HG02678 (cell line): ENCODE measurements at regions not wholly inside any gene's neighbourhood (a gene's known extent, or its start where the extent isn't known, plus 50 kb on each side); places are given as distances from the start of the nearest gene placed in this dataset.

ENCODE experiments used
- ATAC-seq: cut with Tn5 transposase; IDR thresholded peaks from one replicate; pipeline ENCODE4 v1.9.1; 2021; ENCODE audit warnings: mild to moderate bottlenecking, moderate library complexity; ENCODE audit not compliant: unreplicated experiment

DNA sequence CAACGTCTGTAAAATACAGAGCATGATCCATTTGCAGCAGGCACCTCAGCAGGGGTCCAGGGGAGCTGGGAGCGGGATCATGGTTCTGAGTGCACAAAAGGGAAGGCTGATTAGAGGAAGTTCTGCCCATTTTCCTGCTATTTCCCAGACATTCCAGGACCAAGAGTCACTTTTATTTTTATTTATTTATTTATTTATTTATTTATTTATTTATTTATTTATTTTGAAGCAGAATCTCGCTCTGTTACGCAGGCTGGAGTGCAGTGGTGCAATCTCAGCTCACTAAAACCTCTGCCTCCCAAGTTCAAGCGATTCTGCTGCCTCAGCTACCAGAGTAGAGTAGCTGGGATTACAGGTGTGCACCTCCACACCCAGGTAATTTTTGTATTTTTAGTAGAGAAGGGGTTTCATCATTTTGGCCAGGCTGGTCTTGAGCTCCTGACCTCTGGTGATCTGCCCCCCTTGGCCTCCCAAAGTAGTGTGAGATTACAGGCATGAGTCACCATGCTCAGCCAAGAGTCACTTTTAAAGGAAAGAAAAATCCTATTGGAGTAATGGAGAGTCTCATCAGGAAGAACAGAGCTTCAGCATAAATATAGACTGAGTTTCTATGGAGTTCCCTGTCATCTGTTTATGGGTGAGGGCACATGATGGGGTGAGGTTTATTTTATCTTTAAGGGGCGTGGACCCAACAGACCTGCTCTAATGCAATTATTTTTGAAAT lies 355.2 kb downstream of the HAPSTR1 start:
- ATAC-seq: no peak

- no peak for ATAC-seq
Measured at GRCh38 chr16:9447195-9447551, 355.7 kb downstream of the HAPSTR1 start.

DNA sequence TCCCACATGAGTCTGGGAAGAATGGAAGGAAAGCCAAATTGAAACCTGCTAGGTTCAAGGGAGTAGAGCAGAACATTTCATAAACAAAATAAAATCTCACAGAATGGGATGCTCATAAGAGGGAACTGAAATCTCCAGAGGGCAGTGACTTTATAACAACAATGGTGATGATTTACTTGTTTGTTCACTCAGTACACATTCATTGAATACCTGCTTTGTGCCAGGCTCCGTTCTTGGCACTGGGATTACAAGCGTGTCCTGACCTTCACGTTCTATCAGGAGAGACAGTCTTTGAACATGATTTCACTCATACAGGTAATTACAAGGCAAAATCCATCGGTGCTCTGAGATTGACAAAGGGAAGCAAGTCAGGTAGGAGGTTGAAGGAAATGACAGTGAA lies 356.3 kb downstream of the HAPSTR1 start:
- ATAC-seq: no peak

GRCh38 chr16:9449597-9449996 lies 358.2 kb downstream of the HAPSTR1 start:
- ATAC-seq: no peak

GRCh38 chr16:9457215-9457614 lies 365.8 kb downstream of the HAPSTR1 start:
- ATAC-seq: no peak

- ATAC-seq: no peak
Measured at GRCh38 chr16:9458816-9459215, 367.4 kb downstream of the HAPSTR1 start.

DNA sequence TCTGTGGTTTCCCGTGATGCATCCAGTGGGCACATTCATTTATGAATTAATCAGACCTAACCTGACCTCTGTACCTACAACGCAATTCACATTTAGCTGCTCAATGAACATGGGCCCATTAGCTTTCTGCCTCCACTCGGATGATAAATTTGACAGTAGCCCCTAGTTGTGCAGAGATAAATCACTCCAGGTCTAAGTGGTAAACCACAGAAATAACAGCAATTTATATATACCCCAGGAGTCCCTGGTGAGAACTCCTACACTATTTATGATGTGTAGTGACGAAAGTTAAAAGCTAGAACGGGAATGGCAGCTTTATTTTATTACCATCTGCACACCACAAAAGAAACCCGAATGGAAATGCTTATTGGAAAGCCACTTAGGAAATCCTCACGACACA lies 371.5 kb downstream of the HAPSTR1 start:
- ATAC-seq: no peak

DNA sequence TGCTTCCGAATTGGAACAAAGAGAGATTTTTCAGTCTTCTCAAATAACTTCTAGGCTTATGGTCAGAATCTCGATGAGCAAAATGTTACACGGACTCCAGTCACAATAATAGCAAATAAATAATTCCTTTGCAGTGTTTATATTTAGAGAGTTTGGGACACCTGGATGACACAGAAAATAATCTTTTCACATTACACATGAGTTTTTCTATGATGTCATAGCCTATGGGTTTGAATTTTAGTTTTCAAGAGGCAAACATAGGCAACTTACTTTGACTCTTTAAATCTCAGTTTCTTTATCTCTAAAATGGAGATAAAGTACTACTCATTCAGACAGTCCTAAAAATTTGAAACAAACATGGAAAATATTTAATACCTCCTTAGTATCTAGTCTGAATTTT lies 372.0 kb downstream of the HAPSTR1 start:
- ATAC-seq: no peak

GRCh38 chr16:9465161-9465560 lies 373.7 kb downstream of the HAPSTR1 start:
- ATAC-seq: no peak

DNA sequence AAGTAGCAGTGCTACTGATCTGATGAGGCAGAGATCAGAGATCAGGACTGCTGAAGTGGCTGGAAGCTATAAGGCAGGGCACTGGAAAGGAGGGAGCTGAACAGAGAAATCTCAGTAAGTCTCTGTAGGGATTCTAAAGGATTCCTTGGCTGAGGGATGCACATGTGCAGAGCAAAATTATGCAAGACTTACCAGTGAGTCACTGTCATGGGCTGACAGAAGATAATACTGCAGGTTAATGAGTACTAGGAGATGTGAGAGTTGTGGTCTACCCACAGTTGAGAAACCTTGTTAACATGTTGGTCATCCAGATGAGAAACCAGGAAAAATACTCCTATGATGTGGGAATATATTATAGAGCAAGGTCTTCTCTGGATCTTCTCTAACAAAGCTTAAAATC lies 378.1 kb downstream of the HAPSTR1 start:
- ATAC-seq: no peak

- ATAC-seq: peak; percentile 55
Measured at GRCh38 chr16:9476744-9477143, 385.3 kb downstream of the HAPSTR1 start.

- ATAC-seq: no peak
Measured at GRCh38 chr16:9479008-9479407, 387.6 kb downstream of the HAPSTR1 start.

- ATAC-seq: no peak
Measured at GRCh38 chr16:9480503-9480902, 389.1 kb downstream of the HAPSTR1 start.

DNA sequence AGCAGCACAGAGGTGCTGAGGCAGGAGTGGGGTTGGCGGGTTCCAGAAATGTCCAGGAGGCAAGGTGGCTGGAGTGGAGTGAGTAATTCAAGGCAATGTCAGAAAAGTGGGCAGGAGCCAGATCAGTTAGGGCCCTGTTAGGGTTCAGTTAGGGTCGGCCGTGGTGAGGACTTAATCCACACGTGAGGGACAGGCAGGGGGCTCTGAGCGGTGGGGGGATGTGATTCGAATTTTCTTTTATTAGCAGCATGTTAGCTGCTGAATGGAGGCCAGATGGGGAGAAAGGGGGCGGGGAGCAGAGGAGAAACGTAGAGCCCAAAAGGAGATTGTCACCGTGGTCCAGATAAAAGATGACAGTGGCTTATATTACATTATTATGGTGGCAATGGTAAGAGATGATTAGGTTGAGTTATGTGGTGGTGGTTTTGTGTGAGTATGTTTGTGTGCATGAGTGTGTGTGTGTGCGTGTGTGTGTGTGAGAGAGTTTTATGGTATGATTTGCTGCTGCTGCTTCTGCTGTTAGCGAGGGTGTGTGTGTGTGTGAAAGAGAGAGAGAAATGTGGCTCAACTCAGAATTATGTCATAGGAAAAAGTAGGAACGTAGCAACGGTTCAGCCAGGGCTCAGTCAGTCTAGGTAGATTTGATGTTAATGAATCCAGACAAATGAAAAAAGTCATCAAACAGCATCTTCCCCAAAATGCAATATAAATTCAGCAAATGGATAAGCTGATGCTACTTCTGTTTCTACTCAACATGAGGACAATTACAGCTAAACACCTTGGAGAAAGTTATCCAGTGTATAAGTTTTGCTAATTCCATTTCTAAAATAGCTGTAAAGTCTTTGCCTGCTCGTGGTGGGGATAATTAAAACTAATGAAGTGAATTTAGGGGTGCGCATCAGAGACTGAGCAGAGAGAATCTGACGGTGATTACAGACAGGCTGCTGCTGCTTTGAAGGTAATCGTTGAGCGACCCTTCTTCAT lies 390.6 kb downstream of the HAPSTR1 start:
- ATAC-seq: no peak

- ATAC-seq: no peak
Measured at GRCh38 chr16:9484426-9484825, 393.0 kb downstream of the HAPSTR1 start.

DNA sequence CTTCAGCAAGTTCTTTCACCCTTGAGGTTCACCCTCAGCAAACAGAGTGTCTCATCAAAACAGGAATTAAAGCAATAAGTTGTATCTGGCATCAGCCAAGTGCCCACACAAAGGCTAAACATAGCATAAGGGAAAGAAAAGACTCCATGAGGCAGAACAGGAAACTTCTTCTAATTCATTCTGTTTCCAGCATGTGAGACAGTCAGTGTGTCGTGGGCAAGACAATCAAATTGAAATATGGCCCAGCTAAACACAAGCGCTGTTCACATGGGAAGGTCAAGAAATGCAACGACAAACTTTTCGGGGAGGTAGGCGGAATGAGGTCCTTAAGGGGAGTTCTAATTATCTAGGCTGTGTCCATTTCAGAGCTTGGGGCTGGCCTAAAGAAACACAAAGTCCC lies 393.4 kb downstream of the HAPSTR1 start:
- no peak for ATAC-seq

DNA sequence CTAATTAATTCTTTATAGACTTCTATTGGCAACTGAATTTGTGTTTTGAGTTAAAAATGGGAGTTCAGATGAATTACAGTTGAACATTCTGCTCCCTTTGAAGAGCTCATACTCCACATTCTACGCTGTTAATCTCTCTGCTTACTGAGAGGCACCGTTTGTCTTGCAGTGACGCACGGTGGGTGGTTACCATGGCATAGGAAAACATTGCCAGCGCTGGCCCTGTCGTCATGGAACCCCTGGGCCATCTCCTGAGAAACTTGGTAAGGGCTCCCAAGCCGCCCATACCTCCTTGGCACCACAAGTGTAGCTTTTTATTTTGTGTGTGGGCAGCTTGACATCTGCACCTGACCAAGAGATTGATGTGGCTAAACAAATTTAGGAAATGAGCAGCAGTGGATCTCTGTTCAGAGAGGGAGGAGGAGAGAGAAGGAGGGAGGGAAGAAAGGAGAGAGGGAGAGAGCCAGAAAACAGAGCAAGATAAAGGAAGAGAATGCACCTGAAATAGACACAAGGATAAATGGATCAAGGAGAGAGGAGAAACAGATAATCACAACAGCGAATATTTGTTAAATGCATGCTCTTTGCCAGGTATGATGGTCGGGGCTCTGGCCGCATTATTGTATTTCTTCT lies 398.5 kb downstream of the HAPSTR1 start:
- ATAC-seq: no peak

DNA sequence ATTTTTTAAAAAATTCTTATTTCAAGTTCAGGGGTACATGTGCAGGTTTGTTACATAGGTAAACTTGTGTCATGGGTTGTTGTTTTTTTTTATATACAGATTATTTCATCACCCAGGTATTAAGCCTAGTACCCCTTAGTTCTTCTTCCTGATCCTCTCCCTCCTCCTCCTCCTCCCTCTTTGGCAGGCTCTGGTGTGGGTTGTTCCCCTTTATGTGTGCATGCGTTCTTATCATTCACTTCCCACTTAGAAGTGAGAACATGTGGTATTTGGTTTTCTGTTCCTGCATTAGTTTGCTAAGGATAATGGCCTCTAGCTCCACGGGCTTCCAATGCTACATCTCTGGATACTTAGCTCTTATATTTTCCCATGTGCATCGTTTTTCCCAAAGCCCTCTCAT lies 404.4 kb downstream of the HAPSTR1 start:
- no peak for ATAC-seq

DNA sequence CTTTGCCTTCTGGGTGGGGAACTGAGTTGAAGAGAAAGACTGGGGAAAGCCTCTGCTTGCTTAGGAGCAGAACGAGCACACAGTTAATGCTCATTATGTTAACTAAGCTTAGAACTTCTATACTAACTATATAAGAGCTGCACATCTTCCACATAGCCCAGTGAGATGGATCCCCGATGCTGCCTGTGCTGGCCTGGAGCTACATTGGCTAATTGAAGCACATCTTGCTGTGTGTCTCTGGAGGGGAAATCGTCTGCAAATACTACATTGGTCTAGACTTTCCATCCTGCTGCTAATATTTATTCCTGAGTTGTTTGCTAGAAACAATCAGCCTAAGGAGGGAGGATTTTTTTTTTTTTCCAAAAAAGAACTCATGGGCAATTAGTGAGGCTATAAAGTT lies 406.3 kb downstream of the HAPSTR1 start:
- ATAC-seq: no peak

GRCh38 chr16:9499941-9500593 lies 408.6 kb downstream of the HAPSTR1 start:
- ATAC-seq: no peak

- no peak for ATAC-seq
Measured at GRCh38 chr16:9500872-9501271, 409.4 kb downstream of the HAPSTR1 start.
